ENCODE measurements at regions not wholly inside any gene's neighbourhood (a gene's known extent, or its start where the extent isn't known, plus 50 kb on each side); places are given as distances from the start of the nearest gene placed in this dataset.

DNA sequence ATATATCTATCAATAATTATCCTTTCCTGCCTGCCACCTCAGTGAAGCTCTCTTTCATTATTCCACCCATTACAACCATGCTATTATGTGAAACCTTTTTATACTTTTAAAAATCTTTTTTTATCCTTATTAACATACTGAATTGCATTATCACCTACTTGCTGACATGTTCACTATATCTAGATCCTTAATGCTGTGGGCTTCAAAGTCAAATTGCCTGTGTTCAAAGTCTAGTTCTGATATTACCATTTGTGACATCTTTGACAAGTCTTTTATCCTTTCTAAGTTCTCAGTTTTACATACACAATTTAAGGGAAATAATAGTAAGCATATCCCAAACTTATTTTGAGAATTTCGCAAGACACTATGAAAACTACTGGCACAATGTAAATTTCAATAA lies 2239.4 kb downstream of the LRRC4C start:
- TF ChIP-seq, protein P1, sequence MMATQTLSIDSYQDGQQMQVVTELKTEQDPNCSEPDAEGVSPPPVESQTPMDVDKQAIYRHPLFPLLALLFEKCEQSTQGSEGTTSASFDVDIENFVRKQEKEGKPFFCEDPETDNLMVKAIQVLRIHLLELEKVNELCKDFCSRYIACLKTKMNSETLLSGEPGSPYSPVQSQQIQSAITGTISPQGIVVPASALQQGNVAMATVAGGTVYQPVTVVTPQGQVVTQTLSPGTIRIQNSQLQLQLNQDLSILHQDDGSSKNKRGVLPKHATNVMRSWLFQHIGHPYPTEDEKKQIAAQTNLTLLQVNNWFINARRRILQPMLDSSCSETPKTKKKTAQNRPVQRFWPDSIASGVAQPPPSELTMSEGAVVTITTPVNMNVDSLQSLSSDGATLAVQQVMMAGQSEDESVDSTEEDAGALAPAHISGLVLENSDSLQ (IDR thresholded peaks at IDR 0.05) = no peak
- TF ChIP-seq ELF4 (IDR thresholded peaks at IDR 0.05) (no peak), FOXA1 (IDR thresholded peaks at IDR 0.05) (no peak), HDGF (IDR thresholded peaks at IDR 0.05; ENCODE audit: borderline replicate concordance) (no peak), SP1 (IDR thresholded peaks at IDR 0.05) (no peak), FOXM1 (IDR thresholded peaks at IDR 0.05; ENCODE audit: borderline replicate concordance) (no peak), NFRKB (IDR thresholded peaks at IDR 0.05) (no peak), LEF1 (IDR thresholded peaks at IDR 0.05; ENCODE audit: borderline replicate concordance) (no peak)
